Calu3 (cell line): ENCODE measurements at regions not wholly inside any gene's neighbourhood (a gene's known extent, or its start where the extent isn't known, plus 50 kb on each side); places are given as distances from the start of the nearest gene placed in this dataset.

Experiments
- BruUV-seq: library from RNA; stranded (reverse); fragments of 400-500 nt; replicated peaks from 2 replicates; lab custom pipeline; 2021; lab: Mats Ljungman, UMichigan
- CTCF ChIA-PET: fragments of 300-600 bp; sonication (Branson Sonifier 250); formaldehyde crosslinking; loops from one replicate; lab custom pipeline; 2022; ENCODE audit warnings: antibody characterized with exemption; lab: Charles Lee
- DNase-seq: peaks from one replicate; pipeline ENCODE4 v3.0.0; 2022
- H3K27ac Mint-ChIP-seq: one replicate; pipeline ENCODE4 v1.8.0; 2022; ENCODE audit warnings: mixed read lengths; ENCODE audit not compliant: unreplicated experiment
- H3K27me3 Mint-ChIP-seq: one replicate; pipeline ENCODE4 v1.8.0; 2022; ENCODE audit warnings: mixed read lengths; ENCODE audit not compliant: unreplicated experiment
- H3K36me3 Mint-ChIP-seq: one replicate; pipeline ENCODE4 v1.8.0; 2022; ENCODE audit warnings: mild to moderate bottlenecking, moderate library complexity, mixed read lengths; ENCODE audit not compliant: insufficient read depth, unreplicated experiment
- H3K4me1 Mint-ChIP-seq: one replicate; pipeline ENCODE4 v1.8.0; 2022; ENCODE audit warnings: mild to moderate bottlenecking, low read depth, mixed read lengths; ENCODE audit not compliant: unreplicated experiment
- H3K4me3 Mint-ChIP-seq: one replicate; pipeline ENCODE4 v1.8.0; 2022; ENCODE audit warnings: mild to moderate bottlenecking, low read depth, moderate library complexity, mixed read lengths; ENCODE audit not compliant: unreplicated experiment
- H3K9me3 Mint-ChIP-seq: one replicate; pipeline ENCODE4 v1.8.0; 2022; ENCODE audit warnings: low read depth, mixed read lengths; ENCODE audit not compliant: unreplicated experiment
- CTCF ChIP-seq: fragments of 200-600 bp; IDR thresholded peaks from one replicate; pipeline ENCODE4 v1.8.0; 2022; ENCODE audit warnings: antibody characterized with exemption; ENCODE audit not compliant: unreplicated experiment
- intact Hi-C: fragments of 100-400 bp; cut with micrococcal nuclease; formaldehyde crosslinking; loops from one replicate; pipeline ENCODE4 v1.10.0; 2022; ENCODE audit not compliant: unreplicated experiment

GRCh38 chr2:129436809-129437208, 542.7 kb upstream of the RAB6C start:
- BruUV-seq = no TSS peak
- DNase-seq = no peak
- Mint-ChIP-seq H3K4me1 (no peaks in the 10 kb centered on the region), H3K9me3 (no peaks in the 10 kb centered on the region), H3K27ac (no peak overlapping the region), H3K4me3 (no peak overlapping the region), H3K36me3 (no peaks in the 10 kb centered on the region), H3K27me3 (no peaks in the 10 kb centered on the region)
- CTCF ChIA-PET = interaction anchor here (0.7 kb wide), 1 partner anchor 1194 kb away, joined by 3 read pairs; no protein-coding TSS in a partner anchor
- intact Hi-C loops = no loop called here
- no peak for TF ChIP-seq CTCF

- no peak overlapping the region for H3K4me3 Mint-ChIP-seq
- BruUV-seq = no TSS peak
- no peak for TF ChIP-seq CTCF
- DNase-seq = no peak
- no peaks in the 10 kb centered on the region for H3K4me1 Mint-ChIP-seq
- CTCF ChIA-PET = no interaction called here
- H3K27ac Mint-ChIP-seq = no peak overlapping the region
- H3K36me3 Mint-ChIP-seq = no peaks in the 10 kb centered on the region
- intact Hi-C loops = no loop called here
- H3K9me3 Mint-ChIP-seq = peaks cover 2% of the 10 kb centered on the region
- H3K27me3 Mint-ChIP-seq = no peaks in the 10 kb centered on the region
Observed at GRCh38 chr2:129437725-129438124, 541.7 kb upstream of the RAB6C start.

GRCh38 chr2:129438501-129439057, 540.9 kb upstream of the RAB6C start:
- no peak for DNase-seq

GRCh38 chr2:129439406-129440302, 539.8 kb upstream of the RAB6C start:
- Mint-ChIP-seq H3K27ac (no peak overlapping the region), H3K4me3 (no peak overlapping the region), H3K4me1 (no peaks in the 10 kb centered on the region), H3K9me3 (peaks cover 5% of the 10 kb centered on the region), H3K36me3 (no peaks in the 10 kb centered on the region), H3K27me3 (no peaks in the 10 kb centered on the region)
- no peak for TF ChIP-seq CTCF
- no peak for DNase-seq
- intact Hi-C loops = no loop called here
- no TSS peak for BruUV-seq
- CTCF ChIA-PET = no interaction called here

More at GRCh38 chr2:129438501-129439057, 540.9 kb upstream of the RAB6C start:
- H3K4me1 Mint-ChIP-seq = no peaks in the 10 kb centered on the region
- no peaks in the 10 kb centered on the region for H3K36me3 Mint-ChIP-seq
- H3K9me3 Mint-ChIP-seq = peaks cover 5% of the 10 kb centered on the region
- intact Hi-C loops = no loop called here
- H3K4me3 Mint-ChIP-seq = no peak overlapping the region
- H3K27me3 Mint-ChIP-seq = no peaks in the 10 kb centered on the region
- no peak overlapping the region for H3K27ac Mint-ChIP-seq
- CTCF ChIA-PET = no interaction called here
- no TSS peak for BruUV-seq
- TF ChIP-seq CTCF = no peak
